Left cardiac atrium (tissue), 4 donors: ENCODE measurements at regions not wholly inside any gene's neighbourhood (a gene's known extent, or its start where the extent isn't known, plus 50 kb on each side); places are given as distances from the start of the nearest gene placed in this dataset.

Source experiments
- ATAC-seq, 2 donors: fragments of 200-7000 bp; cut with Tn5 transposase; one replicate each; pipeline ENCODE4 v1.9.1; 2020; ENCODE audit warnings: mild to moderate bottlenecking in 2 of 2, moderate library complexity in 2 of 2
- DNase-seq: peaks from one replicate; pipeline ENCODE4 v3.0.0-alpha.2; 2020
- intact Hi-C, 2 donors: fragments of 100-400 bp; cut with DNase I; formaldehyde crosslinking; loops; one replicate each; pipeline versions ENCODE4 v1.14.1 to v1.15.1; 2022 to 2023
- donor health status: DM: no; HTN: yes; CAD: no.
- donor health status: DM: no; HTN: yes; CAD: no; lungs with severe emphysema.
- donor health status: DM: yes; HTN: yes; CAD: no.
- donor health status: Dilated cardiomyopathy.

DNA sequence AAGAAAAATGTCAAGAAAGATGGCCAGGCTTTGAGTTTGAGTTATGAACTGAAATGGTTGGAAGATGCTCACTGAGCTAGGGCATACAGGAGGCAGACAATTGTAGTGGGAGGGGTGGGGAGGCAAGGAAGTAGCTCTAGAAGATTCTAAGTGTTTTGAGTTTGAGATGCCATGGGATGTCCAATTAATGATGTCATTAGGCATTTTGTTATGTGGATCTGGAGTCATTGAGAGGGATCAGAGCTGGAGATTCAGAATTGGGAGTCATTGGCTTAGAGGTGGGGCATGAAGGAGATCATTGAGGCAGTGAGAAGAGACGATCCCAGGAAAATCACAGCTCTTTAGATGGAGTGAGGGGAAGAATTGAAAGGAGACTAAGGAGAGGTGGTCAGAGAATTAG lies 111.5 kb upstream of the ZNF618 start:
- DNase-seq (no peak), ATAC-seq (no peak)
- intact Hi-C loops, result no loop called here

DNA sequence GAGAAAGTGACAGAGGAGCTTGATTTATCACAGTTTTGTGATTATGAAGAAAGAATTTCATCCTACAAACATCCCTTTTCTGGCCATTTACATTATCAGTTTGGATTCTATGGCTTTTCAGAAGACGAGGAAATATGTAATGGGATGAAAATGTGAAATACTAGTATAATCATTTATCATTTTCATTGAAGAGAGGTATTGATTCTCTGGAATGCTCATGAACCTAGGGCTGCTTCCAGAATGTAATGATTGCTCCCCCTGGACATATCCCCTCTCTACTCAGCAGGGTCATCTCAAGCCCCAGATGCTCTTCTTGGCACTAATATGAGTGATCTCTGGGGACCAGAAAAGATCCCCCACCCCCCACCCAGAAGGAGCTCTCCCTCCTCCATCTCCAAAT lies 106.7 kb upstream of the ZNF618 start:
- intact Hi-C loops, result no loop called here
- no peak for ATAC-seq
- DNase-seq, result no peak

DNA sequence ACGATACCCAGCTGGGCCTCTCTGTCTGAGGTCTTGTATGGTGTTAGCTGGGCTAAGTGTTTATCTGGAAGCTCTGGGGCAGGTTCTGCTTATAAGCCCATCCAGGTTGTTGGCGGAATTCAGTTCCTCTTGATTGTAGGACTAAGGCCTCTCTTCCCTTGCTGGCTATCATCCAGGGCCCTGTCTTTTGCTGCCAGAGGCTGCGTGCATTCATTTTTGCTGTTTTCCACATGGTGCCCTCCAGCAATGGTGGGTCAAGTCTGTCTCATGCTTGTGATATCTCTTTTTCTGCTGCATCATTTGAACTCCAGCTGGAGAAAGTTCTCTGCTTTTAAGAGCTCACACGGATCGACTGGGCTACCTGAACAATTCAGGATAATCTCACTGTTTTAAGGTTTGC lies 105.7 kb upstream of the ZNF618 start:
- intact Hi-C loops, result no loop called here
- DNase-seq, result no peak
- no peak for ATAC-seq

DNA sequence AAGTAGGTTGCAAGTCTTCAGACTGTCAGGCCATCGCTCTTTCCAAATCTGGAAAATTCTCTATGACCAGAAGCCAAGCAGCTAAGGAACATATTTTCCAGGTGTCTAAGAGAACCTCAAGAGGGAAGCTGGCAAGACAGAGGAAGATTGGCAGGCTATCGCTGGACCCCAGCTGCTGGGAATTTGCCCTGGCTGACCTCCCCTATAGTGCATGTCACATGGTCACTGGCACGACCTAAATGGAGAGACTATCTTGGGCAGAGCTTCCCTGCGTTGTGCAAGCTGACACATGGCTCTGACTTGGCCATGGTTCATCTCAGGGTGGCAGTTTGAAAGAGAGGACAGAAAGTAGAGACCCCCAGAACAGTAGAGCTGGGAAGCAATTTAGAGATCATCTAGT lies 104.9 kb upstream of the ZNF618 start:
- intact Hi-C loops, result no loop called here
- peak in 1 of 2 donors; percentile 26 for ATAC-seq
- no peak for DNase-seq

DNA sequence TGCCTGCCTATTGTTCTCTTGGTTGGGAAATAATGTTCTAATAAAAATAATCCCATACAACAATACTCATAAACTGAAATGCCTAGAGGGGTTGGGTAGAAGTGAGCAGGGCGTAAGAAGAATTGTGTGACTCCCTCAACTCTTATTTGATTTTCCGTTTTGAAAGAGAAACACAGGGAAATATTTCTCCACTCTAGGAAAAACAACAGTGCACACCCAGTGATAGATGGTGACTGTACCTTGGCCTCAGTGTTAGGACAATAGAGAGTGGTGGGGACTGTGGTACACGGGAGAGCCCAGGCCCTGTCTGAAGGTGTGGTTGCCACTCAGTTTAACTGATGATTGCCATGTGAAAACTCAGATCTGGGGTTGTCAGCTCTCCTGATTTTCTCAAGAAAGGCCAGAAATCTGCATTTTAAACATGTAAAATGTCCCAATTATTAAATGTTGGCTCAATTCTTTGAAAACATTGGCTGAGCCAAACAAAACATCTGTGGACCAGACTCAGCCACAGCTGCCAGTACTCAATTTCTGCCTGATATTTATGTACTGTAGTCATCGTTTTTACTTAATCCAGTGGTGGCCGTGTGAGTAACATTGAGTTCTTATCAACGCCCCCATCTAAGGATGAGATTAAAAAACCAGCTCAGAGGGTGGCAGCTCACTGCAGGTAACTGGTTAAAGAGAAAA lies 103.8 kb upstream of the ZNF618 start:
- no peak for DNase-seq
- intact Hi-C loops, result no loop called here
- peak in 1 of 2 donors; percentile 85 for ATAC-seq

DNA sequence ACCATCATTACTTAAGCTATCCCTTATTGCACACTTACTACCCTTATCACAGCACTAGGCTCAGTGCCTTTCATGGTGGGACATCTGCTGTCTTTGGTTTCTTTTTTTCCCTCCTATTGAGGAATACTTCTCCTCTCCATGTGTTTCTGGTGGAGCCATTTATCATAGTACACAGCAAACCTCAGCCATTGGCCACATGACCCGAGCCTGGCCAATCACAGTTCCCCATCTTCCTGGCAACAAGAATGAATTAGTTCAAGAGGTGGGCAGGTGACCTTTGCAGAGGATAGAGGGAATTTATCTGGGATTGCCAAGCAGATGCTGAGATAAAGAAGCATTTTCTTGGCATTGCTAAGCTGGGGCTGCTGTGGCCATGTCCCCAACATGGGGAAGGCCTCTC lies 101.1 kb upstream of the ZNF618 start:
- intact Hi-C loops, result no loop called here
- ATAC-seq, result no peak
- DNase-seq, result no peak

DNA sequence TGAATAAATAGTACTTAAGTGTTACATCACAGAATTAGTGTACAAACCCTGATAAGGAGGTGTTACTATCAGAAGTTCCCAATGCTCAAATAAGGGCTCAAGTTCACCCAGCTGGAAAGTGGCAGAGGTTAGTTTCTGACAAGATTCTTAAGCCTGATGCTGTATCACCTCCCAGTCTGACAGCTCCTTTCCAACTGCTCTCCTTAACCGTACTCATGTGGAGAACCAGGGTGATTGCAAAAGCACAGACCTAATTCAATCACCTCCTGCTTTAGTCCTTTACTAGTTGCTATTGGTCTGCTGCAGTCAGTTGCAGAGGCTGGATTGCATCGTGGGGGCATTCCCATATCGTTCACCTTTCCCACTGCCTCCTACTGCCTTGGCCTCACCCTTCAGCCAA lies 100.4 kb upstream of the ZNF618 start:
- DNase-seq (no peak), ATAC-seq (no peak)
- intact Hi-C loops, result no loop called here

DNA sequence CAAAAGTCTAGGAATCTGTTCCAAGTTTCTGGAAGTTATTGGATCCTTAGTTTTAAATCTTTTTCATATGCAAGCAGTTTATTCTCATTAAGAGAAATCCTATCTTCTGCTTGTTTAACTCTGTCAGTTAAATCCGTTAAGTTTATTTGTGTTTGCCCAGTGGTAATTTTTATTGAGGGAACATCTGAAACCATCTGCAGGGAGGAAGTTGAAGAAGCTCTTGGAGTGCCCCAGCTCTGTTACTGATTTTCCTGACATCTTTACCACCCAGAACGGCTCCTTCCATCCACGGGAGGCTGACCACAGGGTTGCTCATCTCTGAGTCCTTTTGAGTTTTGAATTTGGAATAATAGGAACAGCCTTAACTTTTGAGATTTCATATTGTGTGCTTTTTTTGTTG lies 99.9 kb upstream of the ZNF618 start:
- DNase-seq, result no peak
- intact Hi-C loops, result no loop called here
- ATAC-seq, result no peak

DNA sequence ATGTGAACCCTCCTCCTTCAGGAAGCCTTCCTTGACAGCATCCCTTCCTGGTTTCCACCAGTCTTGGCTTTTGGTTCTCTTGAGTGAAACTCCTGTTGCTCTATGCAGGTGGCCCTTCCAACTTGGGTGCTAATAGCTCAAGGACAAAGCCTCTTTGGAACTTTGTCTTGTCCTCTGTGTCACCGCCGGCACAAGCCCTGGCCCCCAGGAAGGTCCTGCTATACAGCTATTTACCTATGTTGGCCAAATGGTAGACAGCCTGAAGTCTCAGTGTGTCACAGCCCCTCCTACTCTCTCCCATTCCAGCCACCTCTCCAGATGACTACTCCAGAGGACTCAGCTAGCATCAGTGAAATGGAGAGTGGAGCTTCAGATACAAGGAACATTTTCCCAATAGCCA lies 94.7 kb upstream of the ZNF618 start:
- no peak for DNase-seq
- intact Hi-C loops, result no loop called here
- no peak for ATAC-seq

DNA sequence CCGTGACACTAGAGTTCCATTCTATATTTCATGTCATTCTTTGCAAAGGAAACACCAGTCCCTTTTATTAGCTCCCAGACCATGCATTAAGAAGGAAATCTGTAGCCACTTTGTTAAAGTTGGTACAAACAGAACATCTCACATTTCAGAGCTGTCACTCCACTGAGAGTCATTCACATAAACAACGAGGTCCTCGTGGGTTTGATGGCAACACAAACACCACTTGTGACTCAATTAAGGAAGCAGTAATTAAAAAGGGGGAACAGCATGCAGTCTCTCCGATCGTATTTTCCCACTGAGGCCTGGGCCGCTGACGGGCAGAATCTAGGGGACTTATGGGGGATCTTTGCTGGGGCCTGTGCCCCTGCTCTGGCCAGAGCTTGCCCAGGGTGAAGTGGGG lies 94.2 kb upstream of the ZNF618 start:
- DNase-seq (no peak), ATAC-seq (no peak)
- intact Hi-C loops, result no loop called here

DNA sequence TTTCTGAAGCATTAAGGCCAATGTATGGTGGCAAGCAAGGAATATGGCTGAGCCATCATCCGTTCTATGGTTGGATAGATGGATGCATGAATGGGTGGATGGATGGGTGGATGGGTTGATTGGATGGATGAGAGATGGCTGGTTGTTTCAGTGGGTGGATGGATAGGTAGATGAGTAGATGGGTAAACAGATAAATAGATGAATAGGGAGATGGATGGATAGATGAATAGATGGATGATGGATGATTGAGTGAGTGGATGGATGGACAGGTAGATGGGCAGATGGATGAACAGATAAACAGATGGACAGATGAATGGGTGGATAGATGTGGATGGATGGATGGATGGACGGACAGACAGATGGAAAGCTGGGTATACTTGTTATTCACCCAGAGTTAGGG lies 92.6 kb upstream of the ZNF618 start:
- ATAC-seq (no peak), DNase-seq (no peak)
- intact Hi-C loops, result no loop called here

DNA sequence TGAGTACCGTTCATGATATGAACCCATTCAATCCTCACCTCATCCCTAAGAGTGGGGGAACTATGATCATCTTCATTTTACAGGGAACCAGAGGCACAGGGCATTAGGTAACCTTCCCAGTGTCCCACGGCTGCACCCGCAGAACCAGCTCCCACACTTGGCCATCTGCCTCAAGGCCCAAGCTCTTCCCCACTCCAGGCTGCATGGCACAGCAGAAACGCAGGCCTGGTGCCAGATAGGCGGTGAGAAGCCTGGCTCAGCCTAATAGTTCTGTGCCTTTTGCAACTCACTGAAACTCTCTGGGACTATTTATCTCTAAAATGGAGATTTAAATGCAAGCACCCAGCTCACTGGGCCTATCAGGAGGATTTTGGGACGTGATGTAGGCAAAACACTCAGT lies 90.8 kb upstream of the ZNF618 start:
- DNase-seq, result no peak
- ATAC-seq, result peak; percentile 75 to 88
- intact Hi-C loops, result no loop called here

DNA sequence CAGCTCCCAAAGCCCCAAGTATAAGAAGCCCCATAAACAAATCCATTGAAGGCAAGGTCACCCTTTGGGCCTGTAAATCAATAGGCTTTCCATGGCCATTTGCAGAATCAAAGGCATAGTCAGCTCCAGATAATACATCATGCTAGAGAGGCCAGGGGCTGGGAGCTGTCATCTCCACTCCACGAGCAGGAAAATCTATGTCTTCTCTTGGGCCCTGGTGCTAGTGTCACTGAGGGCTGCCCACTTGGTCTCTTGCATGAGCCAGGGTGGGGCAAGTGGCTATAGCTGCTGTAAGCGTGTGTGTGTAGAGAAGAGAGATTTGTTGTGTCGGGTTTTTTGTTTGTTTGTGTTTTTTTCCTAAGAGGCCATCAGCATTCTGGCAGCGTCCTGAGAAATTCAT lies 90.0 kb upstream of the ZNF618 start:
- ATAC-seq (no peak), DNase-seq (no peak)
- intact Hi-C loops, result no loop called here

DNA sequence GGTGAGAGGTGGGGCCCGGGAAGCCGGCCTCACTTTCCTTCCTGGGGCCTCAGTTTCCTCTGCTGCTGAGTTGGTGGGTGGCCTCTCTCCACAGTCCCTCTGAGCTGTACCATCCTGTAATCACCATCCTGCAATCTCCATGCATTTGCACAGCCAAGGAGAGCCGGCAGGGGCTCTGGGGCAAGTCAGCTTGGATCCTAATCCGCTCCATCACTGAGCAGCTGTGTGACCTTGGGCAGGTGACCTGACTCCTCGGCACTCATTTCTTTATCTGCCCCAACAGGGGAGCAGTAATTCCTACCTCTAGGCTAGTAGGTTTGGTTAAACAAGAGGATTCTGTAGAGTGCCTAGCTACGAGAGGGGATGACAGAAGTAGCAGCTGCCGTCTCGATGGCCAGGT lies 88.2 kb upstream of the ZNF618 start:
- DNase-seq, result no peak
- intact Hi-C loops, result no loop called here
- ATAC-seq, result no peak

DNA sequence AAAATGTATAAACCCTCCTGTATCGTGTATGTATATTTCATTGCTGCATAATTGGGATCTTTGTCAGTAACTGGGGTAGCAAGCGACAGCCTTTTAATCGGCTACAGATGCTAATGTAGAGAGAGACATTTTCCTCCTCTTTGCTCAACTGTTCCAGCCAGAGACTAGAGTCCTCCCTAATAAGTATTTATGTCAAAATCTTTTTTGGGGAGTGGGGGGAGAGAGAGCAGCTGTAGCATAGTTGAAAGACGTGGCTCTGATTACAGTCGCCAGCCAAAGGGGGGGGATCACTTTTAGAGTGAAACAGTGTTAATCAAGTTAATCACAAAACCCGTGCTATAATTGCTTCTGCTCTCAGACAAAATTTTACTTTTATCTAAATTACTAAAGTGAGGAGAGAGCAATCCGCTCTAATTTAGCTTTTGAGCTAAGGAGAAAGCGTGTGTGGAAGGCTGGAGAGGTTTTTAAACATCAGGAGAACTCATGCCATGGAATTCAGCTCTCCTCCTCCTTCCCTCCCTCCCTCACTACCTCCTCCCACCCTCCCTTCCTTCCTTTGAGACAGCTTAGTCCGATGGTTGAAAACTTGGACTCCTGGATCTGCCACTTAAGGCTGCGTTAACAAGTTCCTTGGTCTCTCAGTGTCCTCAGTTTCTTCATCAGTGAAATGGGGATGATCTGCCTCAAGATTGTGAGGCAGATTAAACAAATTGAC lies 87.3 kb upstream of the ZNF618 start:
- DNase-seq (no peak), ATAC-seq (no peak)
- intact Hi-C loops, result no loop called here

DNA sequence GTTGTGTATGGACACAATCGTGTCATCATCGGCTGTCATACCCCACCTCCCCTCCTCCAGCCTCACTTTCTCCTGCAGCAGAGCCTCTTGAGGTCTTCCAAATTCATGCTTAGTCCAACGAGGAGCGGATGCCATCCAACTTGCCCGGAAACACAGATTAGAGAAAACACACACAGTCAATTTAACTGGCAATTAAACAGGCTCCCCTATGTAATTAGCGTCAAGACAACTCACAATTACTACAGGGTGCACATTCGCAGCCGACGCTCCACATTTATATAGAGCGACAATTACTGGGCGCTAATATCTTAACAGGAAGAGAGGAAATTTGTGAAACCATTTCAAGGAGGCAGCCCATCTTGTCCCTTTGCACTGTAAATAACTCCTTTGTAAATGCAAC lies 86.0 kb upstream of the ZNF618 start:
- no peak for ATAC-seq
- no peak for DNase-seq
- intact Hi-C loops, result no loop called here

DNA sequence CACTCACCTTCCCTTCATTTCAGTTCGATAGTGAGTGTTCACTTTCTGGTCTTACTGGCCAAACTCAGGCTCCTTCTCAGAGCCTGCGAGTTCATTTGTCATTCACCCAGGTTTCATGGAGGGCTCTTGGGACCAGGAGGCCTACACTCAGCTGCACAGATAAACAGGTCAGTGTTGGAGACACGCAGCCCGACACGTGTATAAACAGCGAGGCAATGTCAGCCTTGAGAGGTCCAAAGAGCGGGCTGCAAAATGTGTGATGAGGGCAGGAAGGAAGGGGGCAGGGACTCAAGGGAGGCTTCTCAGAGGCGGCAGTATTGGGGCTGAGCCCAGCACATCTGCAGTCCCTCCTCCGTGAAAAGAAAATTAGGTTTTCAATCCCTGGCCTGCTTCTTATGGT lies 82.6 kb upstream of the ZNF618 start:
- intact Hi-C loops, result no loop called here
- DNase-seq, result no peak
- no peak for ATAC-seq

DNA sequence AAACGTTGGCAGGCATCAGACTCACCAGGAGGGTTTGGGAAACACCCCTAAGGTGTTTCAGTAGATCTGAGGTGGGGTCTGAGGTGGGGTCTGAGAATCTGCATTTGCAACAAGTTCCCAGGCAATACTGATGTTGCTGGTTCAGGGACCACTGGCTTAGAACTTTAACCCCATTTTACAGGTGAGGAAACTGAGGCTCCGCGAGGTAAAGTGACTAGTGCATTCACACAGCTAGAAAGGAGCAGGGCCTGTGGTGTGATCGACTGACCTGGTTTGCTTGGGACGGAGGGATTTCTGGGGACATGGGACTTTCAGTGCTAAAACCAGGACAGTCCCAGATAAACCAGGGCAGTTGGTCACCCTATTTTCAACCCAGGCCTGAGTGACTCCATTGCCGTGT lies 81.4 kb upstream of the ZNF618 start:
- intact Hi-C loops, result no loop called here

DNA sequence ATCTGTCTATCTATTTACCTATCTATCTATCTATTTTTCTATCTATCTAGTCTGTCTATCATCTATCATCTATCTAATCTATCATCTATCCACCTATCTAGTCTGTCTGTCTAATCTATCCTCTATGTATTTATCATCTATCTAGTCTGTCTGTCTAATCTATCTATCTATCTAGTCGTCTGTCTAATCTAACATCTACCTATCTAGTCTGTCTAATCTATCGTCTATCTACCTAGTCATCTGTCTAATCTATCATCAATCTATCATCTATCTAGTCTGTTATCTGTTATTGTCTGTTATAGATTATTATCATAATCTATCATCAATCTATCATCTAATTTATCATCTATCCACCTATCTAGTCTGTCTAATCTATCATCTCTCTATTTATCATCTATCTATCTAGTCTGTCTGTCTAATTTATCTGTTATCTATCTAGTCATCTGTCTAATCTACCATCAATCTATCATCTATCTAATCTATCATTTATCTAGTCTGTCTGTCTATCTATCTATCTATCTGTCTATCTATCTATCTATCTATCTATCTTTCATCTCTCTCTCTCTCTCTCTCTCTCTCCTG lies 80.2 kb upstream of the ZNF618 start:
- DNase-seq (no peak), ATAC-seq (no peak)
- intact Hi-C loops, result no loop called here

More for the DNA sequence above, 81.4 kb upstream of the ZNF618 start:
- DNase-seq (no peak), ATAC-seq (no peak)

DNA sequence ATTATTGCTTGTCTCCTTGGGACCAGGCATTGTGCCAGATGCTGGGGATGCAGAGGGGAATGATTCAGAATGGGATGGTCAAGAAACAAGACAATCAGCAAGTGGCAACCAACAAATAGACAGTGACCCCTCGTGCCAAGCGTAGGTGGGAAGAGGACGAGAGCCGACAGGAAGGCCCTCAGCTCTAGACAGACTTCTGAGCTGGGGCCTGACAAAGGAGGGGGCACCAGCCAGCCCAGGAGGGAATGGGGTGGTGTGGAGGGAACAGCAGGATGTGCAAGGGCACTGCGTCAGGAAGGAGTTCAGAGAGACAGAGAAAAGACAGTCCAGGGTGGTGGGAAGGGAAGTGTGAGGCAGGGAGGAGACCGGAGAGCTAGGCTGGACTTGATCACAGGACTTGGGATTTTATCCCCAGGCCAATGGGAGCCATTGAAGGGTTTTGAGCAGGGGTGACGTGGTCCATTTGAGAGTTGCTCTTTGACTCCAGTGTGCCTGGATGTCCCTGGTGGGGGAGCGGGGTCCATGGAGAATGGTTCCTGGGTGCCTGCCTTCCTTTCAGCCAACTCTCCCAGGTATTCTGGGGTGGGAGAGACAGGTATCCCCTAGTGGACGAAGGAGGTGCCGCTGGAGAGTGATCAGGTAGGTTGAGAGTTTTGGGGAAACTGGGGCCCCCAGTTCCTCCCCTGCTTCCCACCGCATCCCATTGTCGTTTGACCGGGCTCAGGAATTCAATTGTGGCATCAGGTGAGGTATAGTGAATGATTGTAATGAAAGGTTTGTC lies 79.3 kb upstream of the ZNF618 start:
- ATAC-seq, result no peak
- no peak for DNase-seq
- intact Hi-C loops, result no loop called here
